GM12875 (cell line): ENCODE measurements at regions not wholly inside any gene's neighbourhood (a gene's known extent, or its start where the extent isn't known, plus 50 kb on each side); places are given as distances from the start of the nearest gene placed in this dataset.

ENCODE experiments used
- H3K4me3 ChIP-seq: one replicate; pipeline ENCODE4 v1.5.1; 2011; ENCODE audit warnings: low read depth, low read length, control low read depth
- CTCF ChIP-seq: IDR thresholded peaks from 2 replicates; pipeline ENCODE4 v1.5.1; 2011; ENCODE audit warnings: low read depth, mild to moderate bottlenecking, control low read depth, inconsistent platforms, low read length, moderate library complexity, borderline replicate concordance; ENCODE audit not compliant: insufficient read depth

DNA sequence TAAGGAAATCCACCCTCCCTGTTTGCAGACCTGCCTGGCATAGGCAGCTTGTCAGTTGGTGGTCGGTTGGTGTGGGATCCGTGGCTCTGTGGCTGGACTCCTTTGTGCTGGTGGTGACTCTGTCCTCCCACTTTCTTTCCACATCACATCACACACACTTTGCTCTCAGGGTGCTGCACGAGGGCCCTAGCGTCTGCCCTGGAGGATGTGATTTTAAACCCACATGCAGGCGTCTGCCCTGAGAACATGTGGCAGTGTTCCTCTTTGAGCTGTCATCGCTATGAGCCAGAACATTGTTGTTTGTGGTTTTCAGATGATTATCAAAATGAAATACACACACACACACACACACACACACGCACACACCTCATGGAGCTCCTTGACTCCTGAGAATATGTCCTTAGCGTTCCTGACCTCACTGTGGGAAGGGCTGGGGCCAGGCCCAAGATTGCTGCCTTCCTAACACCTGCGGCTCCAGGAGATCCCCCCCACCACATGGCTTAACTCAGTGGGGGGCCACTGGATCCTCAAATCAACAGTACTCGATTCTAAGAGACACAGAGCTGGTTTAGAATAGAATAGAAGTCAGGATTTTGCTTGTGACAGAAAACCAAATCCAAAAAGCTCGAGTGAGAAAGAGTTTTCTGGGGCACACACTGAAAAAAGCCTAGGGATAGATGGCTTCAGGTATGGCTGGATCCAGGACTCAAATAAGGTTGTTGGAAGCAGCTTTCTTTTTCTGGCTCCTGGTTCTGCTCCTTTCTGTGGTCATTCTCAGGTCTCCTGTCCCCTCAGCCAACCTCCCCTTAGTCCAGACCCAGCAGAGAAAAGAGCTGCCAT is 54.8 kb downstream of the RTP5 start:
- no peak overlapping the region for H3K4me3 ChIP-seq
- TF ChIP-seq CTCF: no peak

GRCh38 chr2:241924909-241925250 is 55.4 kb downstream of the RTP5 start:
- H3K4me3 ChIP-seq: no peak overlapping the region
- no peak for TF ChIP-seq CTCF

GRCh38 chr2:241925277-241925676 is 55.7 kb downstream of the RTP5 start:
- no peak for TF ChIP-seq CTCF
- H3K4me3 ChIP-seq: no peak overlapping the region

DNA sequence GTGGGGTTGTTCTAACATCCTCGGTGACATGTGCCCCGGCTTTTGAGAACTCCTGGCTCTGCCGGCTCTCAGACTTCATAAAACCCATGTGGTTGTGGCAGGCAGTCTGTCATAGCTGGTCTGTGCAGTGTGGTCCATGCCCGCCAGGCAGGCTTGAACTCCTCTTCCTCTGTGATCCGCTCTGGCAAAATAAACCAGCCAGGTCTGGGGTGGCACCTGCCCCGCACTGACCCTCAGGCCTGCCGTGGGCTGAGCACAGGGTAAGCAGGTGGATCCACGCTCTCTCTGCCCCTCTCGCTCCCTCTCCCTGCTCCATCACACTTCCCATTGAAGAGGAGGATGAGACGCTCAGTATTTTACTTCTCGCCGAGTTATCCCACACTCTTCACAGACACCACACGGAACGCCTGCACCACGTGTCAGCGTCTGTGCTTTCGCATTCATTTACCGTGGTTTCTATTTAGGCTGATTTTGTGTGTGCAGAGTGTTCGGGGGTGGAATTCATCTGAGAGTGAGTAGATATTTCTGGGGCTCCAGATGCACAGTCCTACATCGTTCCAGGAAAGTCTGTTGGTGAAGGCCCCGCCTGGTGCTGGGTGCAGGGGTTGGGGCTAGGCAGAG is 56.4 kb downstream of the RTP5 start:
- no peak overlapping the region for H3K4me3 ChIP-seq
- no peak for TF ChIP-seq CTCF

GRCh38 chr2:241926541-241927311 is 57.2 kb downstream of the RTP5 start:
- no peak overlapping the region for H3K4me3 ChIP-seq
- TF ChIP-seq CTCF: no peak

DNA sequence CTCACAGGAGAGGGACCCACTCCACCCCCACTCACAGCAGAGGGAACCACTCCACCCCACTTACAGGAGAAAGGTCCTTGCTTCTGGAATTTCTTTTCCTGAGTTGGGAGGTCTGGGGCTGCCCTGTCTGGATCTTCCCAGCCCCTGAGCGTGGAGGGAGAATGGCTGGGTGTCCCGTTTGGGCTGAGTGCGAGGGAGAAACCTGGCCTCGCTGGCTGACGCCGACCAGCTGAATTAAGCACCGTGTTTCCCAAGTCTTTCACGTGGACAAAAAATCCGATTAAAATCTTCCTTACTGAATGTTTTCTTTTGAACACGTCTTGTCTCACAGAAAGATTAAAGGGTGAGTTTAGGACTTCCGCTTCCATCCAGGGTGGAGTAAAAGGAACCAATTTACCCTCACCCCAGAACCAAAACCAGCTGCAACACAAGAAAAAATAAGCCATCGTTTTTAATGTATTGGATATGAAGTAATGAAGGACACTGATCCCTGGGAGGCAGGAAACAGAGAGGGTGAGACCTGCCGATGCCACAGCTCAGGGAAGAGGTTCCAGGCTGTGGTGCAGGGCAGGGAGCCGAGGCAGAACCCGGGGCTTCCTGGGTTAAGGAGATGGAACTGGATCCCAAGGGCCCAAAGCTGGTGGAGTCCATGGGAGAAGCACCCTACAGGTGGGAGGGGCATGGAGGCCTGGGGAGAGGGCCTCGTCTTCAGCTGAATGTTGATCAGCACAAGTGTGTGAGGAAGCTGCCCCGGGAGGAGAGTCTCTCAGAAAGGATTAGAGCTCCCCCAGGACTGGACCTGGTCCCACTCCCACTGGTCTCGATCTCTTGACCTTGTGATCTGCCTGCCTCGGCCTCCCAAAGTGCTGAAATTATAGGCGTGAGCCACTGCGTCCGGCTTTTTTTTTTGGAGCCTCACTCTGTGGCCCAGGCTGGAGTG is 60.3 kb downstream of the RTP5 start:
- TF ChIP-seq CTCF: no peak
- no peak overlapping the region for H3K4me3 ChIP-seq
